Transverse colon (tissue), 4 donors: ENCODE measurements at regions not wholly inside any gene's neighbourhood (a gene's known extent, or its start where the extent isn't known, plus 50 kb on each side); places are given as distances from the start of the nearest gene placed in this dataset.

Source experiments
- DNase-seq: peaks from one replicate; pipeline ENCODE4 v3.0.0-alpha.2; 2019
- H3K27ac ChIP-seq, 4 donors: fragments of 200-600 bp; sonication (generic); 2 replicates each; pipeline ENCODE4 v1.5.1; 2016 to 2018; ENCODE audit warnings: inconsistent platforms in 4 of 4
- H3K27me3 ChIP-seq: fragments of 200-600 bp; sonication (generic); 2 replicates; pipeline ENCODE4 v1.5.1; 2017; ENCODE audit warnings: inconsistent platforms
- H3K36me3 ChIP-seq, 4 donors: fragments of 200-600 bp; sonication (generic); 2 replicates each; pipeline ENCODE4 v1.5.1; 2017 to 2019; ENCODE audit warnings: inconsistent platforms in 4 of 4
- H3K4me1 ChIP-seq, 4 donors: fragments of 200-600 bp; sonication (generic); 2 replicates each; pipeline ENCODE4 v1.5.1; 2017 to 2020; ENCODE audit warnings: inconsistent platforms in 4 of 4
- H3K4me3 ChIP-seq, 4 donors: fragments of 200-600 bp; sonication (generic); 1 replicate in 1 of 4; 2 replicates in 3 of 4; pipeline versions ENCODE4 v1.5.1 to v1.6.1; 2017 to 2019; ENCODE audit warnings: inconsistent platforms in 4 of 4
- H3K9me3 ChIP-seq, 2 donors: fragments of 200-600 bp; sonication (generic); 2 replicates each; pipeline ENCODE4 v1.5.1; 2017 to 2019; ENCODE audit warnings: inconsistent platforms in 2 of 2
- CTCF ChIP-seq, 5 experiments: fragments of 200-600 bp in 3 of 5; fragments of 450-650 bp in 2 of 5; sonication (generic) in 3 of 5; IDR thresholded peaks; 1 replicate in 2 of 5; 2 replicates in 3 of 5; pipeline ENCODE4 v1.5.1; 2016 to 2017; ENCODE audit warnings: antibody characterized with exemption in 5 of 5, inconsistent platforms in 3 of 5, mild to moderate bottlenecking in 2 of 5, moderate library complexity in 1 of 5
- EP300 ChIP-seq: sonication (generic); formaldehyde crosslinking; IDR thresholded peaks from one replicate; pipeline ENCODE4 v1.6.1; 2017; ENCODE audit warnings: antibody characterized with exemption, low read depth
- POLR2A ChIP-seq: fragments of 450-650 bp; IDR thresholded peaks from one replicate; pipeline ENCODE4 v1.6.1; 2016; ENCODE audit warnings: antibody characterized with exemption, mild to moderate bottlenecking, moderate library complexity
- POLR2AphosphoS5 ChIP-seq, 3 donors: sonication (generic); formaldehyde crosslinking; IDR thresholded peaks; one replicate each; pipeline ENCODE4 v1.6.1; 2016; ENCODE audit warnings: antibody characterized with exemption in 3 of 3
- WGBS, 2 donors: methylation state at CpG; one replicate each; pipeline ENCODE4 v1.1.5; 2018; ENCODE audit warnings: low coverage in 1 of 2; 5-methylcytosine and 5-hydroxymethylcytosine counted together
- in situ Hi-C, 4 donors: fragments of 200-750 bp; cut with MboI; loops; one replicate each; pipeline versions ENCODE4 v1.15.0 to v1.15.1; 2017; ENCODE audit warnings: low sequenced_read_pairs in 3 of 4, low pct_ligation_motif_present in 1 of 4, low pct_unique_long_range_greater_than_20kb in 1 of 4
- intact Hi-C: fragments of 100-400 bp; cut with DNase I; formaldehyde crosslinking; loops from one replicate; pipeline ENCODE4 v1.15.1; 2023; ENCODE audit warnings: low total_unique reads

- DNase-seq = no peak
- H3K4me1 ChIP-seq = no peaks in the 10 kb centered on the region
- no peak for TF ChIP-seq CTCF (IDR thresholded peaks at IDR 0.05)
- TF ChIP-seq POLR2AphosphoS5 (IDR thresholded peaks at IDR 0.05) = no peak
- no peak for TF ChIP-seq EP300
- TF ChIP-seq POLR2A = no peak
- intact Hi-C loops (no loop called here), in situ Hi-C loops (no loop called here)
- no peaks in the 10 kb centered on the region for H3K9me3 ChIP-seq
- no peak overlapping the region for H3K27ac ChIP-seq
- no peaks in the 10 kb centered on the region for H3K27me3 ChIP-seq
- 75 to 90% methylated on average over 4 to 5 of the region's 5 CpGs for WGBS, 2 donors
- H3K36me3 ChIP-seq = no peaks in the 10 kb centered on the region
- H3K4me3 ChIP-seq = no peak overlapping the region
Observed at GRCh38 chr14:56989359-56989758, 179.1 kb upstream of the OTX2 start.

- in situ Hi-C loops (no loop called here), intact Hi-C loops (no loop called here)
- WGBS, 2 donors = 63 to 89% methylated on average over 2 to 3 of the region's 3 CpGs
- Histone ChIP-seq H3K27ac (no peak overlapping the region), H3K36me3 (no peaks in the 10 kb centered on the region), H3K4me1 (no peaks in the 10 kb centered on the region), H3K4me3 (no peak overlapping the region), H3K9me3 (no peaks in the 10 kb centered on the region), H3K27me3 (no peaks in the 10 kb centered on the region)
- DNase-seq = no peak
- TF ChIP-seq CTCF (IDR thresholded peaks at IDR 0.05) = no peak
Observed at GRCh38 chr14:56979936-56980335, 169.7 kb upstream of the OTX2 start.

- TF ChIP-seq EP300 (no peak), POLR2A (no peak), CTCF (IDR thresholded peaks at IDR 0.05) (no peak), POLR2AphosphoS5 (IDR thresholded peaks at IDR 0.05) (no peak)
- intact Hi-C loops = no loop called here
- in situ Hi-C loops = no loop called here
- Histone ChIP-seq H3K27ac (no peak overlapping the region), H3K9me3 (no peaks in the 10 kb centered on the region), H3K36me3 (no peaks in the 10 kb centered on the region), H3K27me3 (no peaks in the 10 kb centered on the region), H3K4me1 (no peaks in the 10 kb centered on the region), H3K4me3 (no peak overlapping the region)
- WGBS, 2 donors = 80 to 86% methylated on average over 2 of the region's 2 CpGs
- DNase-seq = no peak
Observed at GRCh38 chr14:56976211-56976610, 165.9 kb upstream of the OTX2 start.

- in situ Hi-C loops = no loop called here
- Histone ChIP-seq H3K27me3 (no peaks in the 10 kb centered on the region), H3K4me1 (no peaks in the 10 kb centered on the region), H3K4me3 (no peak overlapping the region), H3K36me3 (no peaks in the 10 kb centered on the region), H3K27ac (no peak overlapping the region), H3K9me3 (no peaks in the 10 kb centered on the region)
- intact Hi-C loops = no loop called here
- no peak for TF ChIP-seq POLR2A
- TF ChIP-seq CTCF (IDR thresholded peaks at IDR 0.05) = no peak
- TF ChIP-seq EP300 = no peak
- TF ChIP-seq POLR2AphosphoS5 (IDR thresholded peaks at IDR 0.05) = no peak
- 81 to 93% methylated on average over 3 to 4 of the region's 4 CpGs for WGBS, 2 donors
- DNase-seq = no peak
Observed at GRCh38 chr14:56975521-56975920, 165.2 kb upstream of the OTX2 start.
